LNCaP clone FGC (cell line): ENCODE measurements at regions not wholly inside any gene's neighbourhood (a gene's known extent, or its start where the extent isn't known, plus 50 kb on each side); places are given as distances from the start of the nearest gene placed in this dataset.
"Not testable (repeated sequence)": the region's sequence is repeated elsewhere in the genome, so short reads cannot be mapped to it uniquely, and the experiment has no call there.

ENCODE experiments used
- DNase-seq: peaks from one replicate; pipeline ENCODE4 v3.0.0-alpha.2; 2011; ENCODE audit warnings: low read depth
- H3K4me3 ChIP-seq: 2 replicates; pipeline ENCODE4 v1.5.1; 2011; ENCODE audit warnings: mild to moderate bottlenecking, low read depth, low read length, control low read depth
- TF ChIP-seq, protein P1 (sequence below): IDR thresholded peaks from 2 replicates; pipeline ENCODE4 v1.5.1; 2012; ENCODE audit warnings: mild to moderate bottlenecking; ENCODE audit not compliant: control insufficient read depth, insufficient read depth; ENCODE audit errors: extremely low read depth

- DNase-seq = no peak
- TF ChIP-seq, protein P1, sequence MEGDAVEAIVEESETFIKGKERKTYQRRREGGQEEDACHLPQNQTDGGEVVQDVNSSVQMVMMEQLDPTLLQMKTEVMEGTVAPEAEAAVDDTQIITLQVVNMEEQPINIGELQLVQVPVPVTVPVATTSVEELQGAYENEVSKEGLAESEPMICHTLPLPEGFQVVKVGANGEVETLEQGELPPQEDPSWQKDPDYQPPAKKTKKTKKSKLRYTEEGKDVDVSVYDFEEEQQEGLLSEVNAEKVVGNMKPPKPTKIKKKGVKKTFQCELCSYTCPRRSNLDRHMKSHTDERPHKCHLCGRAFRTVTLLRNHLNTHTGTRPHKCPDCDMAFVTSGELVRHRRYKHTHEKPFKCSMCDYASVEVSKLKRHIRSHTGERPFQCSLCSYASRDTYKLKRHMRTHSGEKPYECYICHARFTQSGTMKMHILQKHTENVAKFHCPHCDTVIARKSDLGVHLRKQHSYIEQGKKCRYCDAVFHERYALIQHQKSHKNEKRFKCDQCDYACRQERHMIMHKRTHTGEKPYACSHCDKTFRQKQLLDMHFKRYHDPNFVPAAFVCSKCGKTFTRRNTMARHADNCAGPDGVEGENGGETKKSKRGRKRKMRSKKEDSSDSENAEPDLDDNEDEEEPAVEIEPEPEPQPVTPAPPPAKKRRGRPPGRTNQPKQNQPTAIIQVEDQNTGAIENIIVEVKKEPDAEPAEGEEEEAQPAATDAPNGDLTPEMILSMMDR = no peak
- H3K4me3 ChIP-seq = no peak overlapping the region
Measured at GRCh38 chr18:39162013-39162827, 1596.6 kb upstream of the CELF4 start.

GRCh38 chr18:39149211-39149806, 1583.7 kb upstream of the CELF4 start:
- DNase-seq = no peak
- TF ChIP-seq, protein P1 = no peak
- no peak overlapping the region for H3K4me3 ChIP-seq

- no peak for DNase-seq
- TF ChIP-seq, protein P1 = no peak
- H3K4me3 ChIP-seq = no peak overlapping the region
Measured at GRCh38 chr18:39134255-39134654, 1568.7 kb upstream of the CELF4 start.

- DNase-seq = not testable (repeated sequence)
Measured at GRCh38 chr18:39127538-39127937, 1561.9 kb upstream of the CELF4 start.

GRCh38 chr18:39113790-39114189, 1548.2 kb upstream of the CELF4 start:
- TF ChIP-seq, protein P1 = no peak
- DNase-seq = no peak
- no peak overlapping the region for H3K4me3 ChIP-seq

More at GRCh38 chr18:39127538-39127937, 1561.9 kb upstream of the CELF4 start:
- H3K4me3 ChIP-seq = not testable (repeated sequence)

DNA sequence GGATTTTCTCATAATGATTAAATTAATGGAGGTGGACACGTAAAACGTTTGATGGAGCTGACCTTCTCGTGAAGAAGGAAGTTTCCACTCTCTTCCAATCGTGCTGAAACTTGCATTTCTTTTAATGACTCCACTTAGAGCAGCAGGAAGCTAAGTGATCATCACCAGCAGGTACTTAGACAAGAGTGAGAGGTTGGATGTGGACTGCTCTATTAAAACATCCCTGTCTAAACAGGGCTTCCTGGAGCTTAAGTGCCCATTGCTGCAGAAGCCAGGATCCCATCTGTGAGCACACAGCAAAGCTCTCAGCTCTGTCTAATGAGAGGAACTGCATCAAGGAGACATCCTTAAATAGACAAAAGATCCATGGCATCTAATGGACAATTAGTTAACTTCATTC, 1539.5 kb upstream of the CELF4 start:
- DNase-seq = no peak
- no peak overlapping the region for H3K4me3 ChIP-seq
- TF ChIP-seq, protein P1 = no peak

DNA sequence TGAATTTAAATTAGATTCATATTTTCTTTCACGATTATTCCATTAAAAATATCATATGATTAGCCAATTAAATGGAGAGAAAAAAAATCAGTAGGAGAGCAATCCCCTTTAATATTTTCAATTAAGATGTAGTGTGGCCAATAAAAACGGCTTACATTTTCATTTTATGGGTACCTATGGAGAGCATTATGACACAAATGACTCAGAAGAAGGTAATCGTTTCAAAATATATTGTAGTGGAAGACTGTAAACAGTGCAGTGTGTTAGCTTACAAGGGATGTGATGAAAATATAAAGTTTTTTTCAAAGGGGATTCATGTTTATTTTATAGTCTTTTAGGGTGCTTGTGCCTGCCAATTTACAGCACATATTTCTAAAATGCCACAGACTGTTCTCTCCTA, 1507.4 kb upstream of the CELF4 start:
- no peak overlapping the region for H3K4me3 ChIP-seq
- TF ChIP-seq, protein P1 = no peak
- DNase-seq = no peak
